ENCODE measurements at regions not wholly inside any gene's neighbourhood (a gene's known extent, or its start where the extent isn't known, plus 50 kb on each side); places are given as distances from the start of the nearest gene placed in this dataset.

GRCh38 chr18:39969803-39970494 is 1985.1 kb upstream of the PIK3C3 start:
- Mint-ChIP-seq H3K27me3 (ENCODE audit: insufficient read depth, unreplicated experiment) (no peaks in the 10 kb centered on the region), H3K9me3 (ENCODE audit: unreplicated experiment) (no peaks in the 10 kb centered on the region), H3K4me3 (ENCODE audit: unreplicated experiment) (no peak overlapping the region), H3K36me3 (ENCODE audit: insufficient read depth, unreplicated experiment) (no peaks in the 10 kb centered on the region), H3K4me1 (ENCODE audit: low read depth, unreplicated experiment) (no peaks in the 10 kb centered on the region), H3K27ac (ENCODE audit: unreplicated experiment) (no peak overlapping the region)
- H3K9me3 ChIP-seq, result no peaks in the 10 kb centered on the region
- H3K36me3 ChIP-seq (ENCODE audit: control insufficient read depth, insufficient read depth, low read length), result no peaks in the 10 kb centered on the region
- no peaks in the 10 kb centered on the region for H3K4me1 ChIP-seq
- peak in 1 of 2 experiments; percentile 0 for DNase-seq
- no peak overlapping the region for H3K4me3 ChIP-seq (ENCODE audit: low read depth, low read length)
- no TSS peak for BruUV-seq (replicated peaks)
- TF ChIP-seq CTCF (IDR thresholded peaks at IDR 0.05; ENCODE audit: insufficient read depth in 1 of 2, low read depth in 1 of 2, low read length in 1 of 2, severe bottlenecking in 1 of 2, unreplicated experiment in 1 of 2), result no peak
- CTCF ChIA-PET, result no interaction called here
- intact Hi-C loops (cut with micrococcal nuclease; ENCODE audit: unreplicated experiment), result loop anchor here (5.0 to 10.0 kb wide), 2 partner anchors 115 to 728 kb away; no protein-coding TSS in a partner anchor
- POLR2A ChIA-PET, result no interaction called here
- H3K27me3 ChIP-seq (replicated peaks; ENCODE audit: control insufficient read depth, insufficient read depth, low read length), result no peaks in the 10 kb centered on the region

- Mint-ChIP-seq H3K4me1 (ENCODE audit: low read depth, unreplicated experiment) (no peaks in the 10 kb centered on the region), H3K36me3 (ENCODE audit: insufficient read depth, unreplicated experiment) (no peaks in the 10 kb centered on the region), H3K27me3 (ENCODE audit: insufficient read depth, unreplicated experiment) (no peaks in the 10 kb centered on the region), H3K9me3 (ENCODE audit: unreplicated experiment) (no peaks in the 10 kb centered on the region), H3K27ac (ENCODE audit: unreplicated experiment) (no peak overlapping the region), H3K4me3 (ENCODE audit: unreplicated experiment) (no peak overlapping the region)
- no peak for DNase-seq
- no peak for TF ChIP-seq CTCF (IDR thresholded peaks at IDR 0.05; ENCODE audit: insufficient read depth in 1 of 2, low read depth in 1 of 2, low read length in 1 of 2, severe bottlenecking in 1 of 2, unreplicated experiment in 1 of 2)
- Histone ChIP-seq H3K4me3 (ENCODE audit: low read depth, low read length) (no peak overlapping the region), H3K27me3 (replicated peaks; ENCODE audit: control insufficient read depth, insufficient read depth, low read length) (no peaks in the 10 kb centered on the region), H3K9me3 (no peaks in the 10 kb centered on the region), H3K36me3 (ENCODE audit: control insufficient read depth, insufficient read depth, low read length) (no peaks in the 10 kb centered on the region), H3K4me1 (no peaks in the 10 kb centered on the region)
- BruUV-seq (replicated peaks), result no TSS peak
- POLR2A ChIA-PET, result no interaction called here
- CTCF ChIA-PET, result no interaction called here
- intact Hi-C loops (cut with micrococcal nuclease; ENCODE audit: unreplicated experiment), result loop anchor here (5.0 kb wide), 1 partner anchor 724 kb away; no protein-coding TSS in a partner anchor
Measured at GRCh38 chr18:39966275-39966674, 1988.8 kb upstream of the PIK3C3 start.

- Histone ChIP-seq H3K4me3 (ENCODE audit: low read depth, low read length) (no peak overlapping the region), H3K4me1 (no peaks in the 10 kb centered on the region), H3K36me3 (ENCODE audit: control insufficient read depth, insufficient read depth, low read length) (no peaks in the 10 kb centered on the region), H3K27me3 (replicated peaks; ENCODE audit: control insufficient read depth, insufficient read depth, low read length) (no peaks in the 10 kb centered on the region), H3K9me3 (no peaks in the 10 kb centered on the region)
- Mint-ChIP-seq H3K9me3 (ENCODE audit: unreplicated experiment) (no peaks in the 10 kb centered on the region), H3K36me3 (ENCODE audit: insufficient read depth, unreplicated experiment) (no peaks in the 10 kb centered on the region), H3K4me3 (ENCODE audit: unreplicated experiment) (no peak overlapping the region), H3K27ac (ENCODE audit: unreplicated experiment) (no peak overlapping the region), H3K27me3 (ENCODE audit: insufficient read depth, unreplicated experiment) (no peaks in the 10 kb centered on the region), H3K4me1 (ENCODE audit: low read depth, unreplicated experiment) (no peaks in the 10 kb centered on the region)
- ChIA-PET CTCF (no interaction called here), POLR2A (no interaction called here)
- intact Hi-C loops (cut with micrococcal nuclease; ENCODE audit: unreplicated experiment), result no loop called here
- TF ChIP-seq CTCF (IDR thresholded peaks at IDR 0.05; ENCODE audit: insufficient read depth in 1 of 2, low read depth in 1 of 2, low read length in 1 of 2, severe bottlenecking in 1 of 2, unreplicated experiment in 1 of 2), result no peak
- DNase-seq, result no peak
- no TSS peak for BruUV-seq (replicated peaks)
Measured at GRCh38 chr18:39962546-39962945, 1992.5 kb upstream of the PIK3C3 start.

Measured in Caco-2 (cell line).